ENCODE measurements at regions not wholly inside any gene's neighbourhood (a gene's known extent, or its start where the extent isn't known, plus 50 kb on each side); places are given as distances from the start of the nearest gene placed in this dataset.
"Not testable (repeated sequence)": the region's sequence is repeated elsewhere in the genome, so short reads cannot be mapped to it uniquely, and the experiment has no call there.

DNA sequence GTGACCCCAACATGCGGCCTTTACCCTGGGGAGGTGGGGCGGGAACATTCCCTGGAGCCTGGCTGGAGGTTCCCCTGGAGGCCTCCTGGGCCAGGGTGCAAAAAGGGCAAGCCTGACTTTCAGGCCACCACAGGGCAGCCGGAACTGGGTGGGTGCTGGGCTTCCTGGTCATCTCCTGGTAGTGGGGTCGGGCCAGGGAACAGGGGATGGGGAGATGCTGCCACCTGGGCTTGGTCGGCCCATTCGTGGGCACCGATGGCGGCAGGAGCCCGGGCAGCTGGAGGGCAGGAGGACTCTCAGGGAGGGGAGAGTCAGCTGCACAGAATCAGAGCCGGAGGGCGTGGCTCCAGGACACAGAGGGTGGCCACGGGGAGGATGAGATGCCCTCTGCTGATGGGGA lies 112.0 kb upstream of the EFCAB3 start:
- H3K9ac ChIP-seq (ENCODE audit: low read length); H3K4me1 ChIP-seq (ENCODE audit: control insufficient read depth, insufficient read depth, low read depth, low read length); H3K14ac ChIP-seq (ENCODE audit: low read length in 2 of 2); H3K27ac ChIP-seq (ENCODE audit: low read length, poor library complexity, severe bottlenecking); H3K9me3 ChIP-seq (ENCODE audit: control insufficient read depth, low read length); H4K8ac ChIP-seq (ENCODE audit: low read length); H3K23ac ChIP-seq (ENCODE audit: low read length in 2 of 2); H3K79me1 ChIP-seq (replicated peaks; ENCODE audit: low read length, poor library complexity, severe bottlenecking); H3K4me3 ChIP-seq (ENCODE audit: insufficient read depth in 1 of 2, low read depth in 1 of 2, low read length in 2 of 2); H3K18ac ChIP-seq (ENCODE audit: low read depth in 1 of 2, low read length in 2 of 2); H3K36me3 ChIP-seq (ENCODE audit: control insufficient read depth in 1 of 2, insufficient read depth in 2 of 2, low read depth in 1 of 2, low read length in 2 of 2); H2BK15ac ChIP-seq (ENCODE audit: low read depth, poor library complexity, severe bottlenecking); H2BK12ac ChIP-seq (ENCODE audit: low read length in 2 of 2); H2AFZ ChIP-seq (ENCODE audit: low read depth, low read length); H3K27me3 ChIP-seq (ENCODE audit: control insufficient read depth in 1 of 2, insufficient read depth in 1 of 2, low read length in 2 of 2); H4K91ac ChIP-seq (ENCODE audit: low read length); H2BK120ac ChIP-seq (ENCODE audit: low read depth, low read length); DNase-seq; H3K4me2 ChIP-seq (ENCODE audit: low read length, poor library complexity, severe bottlenecking); H2BK5ac ChIP-seq (ENCODE audit: low read depth, low read length, poor library complexity, severe bottlenecking); H2AK5ac ChIP-seq (ENCODE audit: low read length, severe bottlenecking); H3K4ac ChIP-seq (ENCODE audit: low read depth in 1 of 2, low read length in 2 of 2): not testable (repeated sequence)
- WGBS, result 64% methylated on average over 1 of the region's 12 CpGs

DNA sequence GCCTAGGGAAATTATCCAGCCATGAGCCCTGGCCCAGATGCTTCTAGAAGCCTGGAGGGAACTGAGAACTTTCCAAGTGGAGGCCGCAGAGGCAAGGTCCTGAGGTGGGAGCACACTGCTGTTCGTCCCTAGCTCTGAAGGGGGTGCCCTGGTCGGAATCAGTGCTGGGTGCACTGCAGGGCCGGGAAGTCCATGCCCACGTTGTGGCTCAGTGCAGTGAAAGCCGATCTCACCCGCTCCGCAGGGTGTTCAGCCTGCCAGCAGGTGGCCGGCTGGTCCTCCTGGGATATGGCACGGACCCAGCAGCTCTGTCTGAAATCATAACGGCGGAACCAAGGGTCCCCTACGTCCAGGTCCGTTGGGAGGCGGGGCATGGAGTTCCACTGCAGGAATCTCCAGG lies 115.4 kb upstream of the EFCAB3 start:
- not testable (repeated sequence) for H3K4me2 ChIP-seq (ENCODE audit: low read length, poor library complexity, severe bottlenecking); H4K91ac ChIP-seq (ENCODE audit: low read length); H4K8ac ChIP-seq (ENCODE audit: low read length); H2AK5ac ChIP-seq (ENCODE audit: low read length, severe bottlenecking); H3K9ac ChIP-seq (ENCODE audit: low read length); H3K14ac ChIP-seq (ENCODE audit: low read length in 2 of 2); H3K27me3 ChIP-seq (ENCODE audit: control insufficient read depth in 1 of 2, insufficient read depth in 1 of 2, low read length in 2 of 2); H3K79me1 ChIP-seq (replicated peaks; ENCODE audit: low read length, poor library complexity, severe bottlenecking); H3K23ac ChIP-seq (ENCODE audit: low read length in 2 of 2); H2BK5ac ChIP-seq (ENCODE audit: low read depth, low read length, poor library complexity, severe bottlenecking); H2BK120ac ChIP-seq (ENCODE audit: low read depth, low read length); H3K36me3 ChIP-seq (ENCODE audit: control insufficient read depth in 1 of 2, insufficient read depth in 2 of 2, low read depth in 1 of 2, low read length in 2 of 2); DNase-seq; H3K4me1 ChIP-seq (ENCODE audit: control insufficient read depth, insufficient read depth, low read depth, low read length); H3K9me3 ChIP-seq (ENCODE audit: control insufficient read depth, low read length); H3K18ac ChIP-seq (ENCODE audit: low read depth in 1 of 2, low read length in 2 of 2); H2AFZ ChIP-seq (ENCODE audit: low read depth, low read length); H2BK12ac ChIP-seq (ENCODE audit: low read length in 2 of 2); H3K4ac ChIP-seq (ENCODE audit: low read depth in 1 of 2, low read length in 2 of 2); H2BK15ac ChIP-seq (ENCODE audit: low read depth, poor library complexity, severe bottlenecking); H3K4me3 ChIP-seq (ENCODE audit: insufficient read depth in 1 of 2, low read depth in 1 of 2, low read length in 2 of 2); H3K27ac ChIP-seq (ENCODE audit: low read length, poor library complexity, severe bottlenecking)
- WGBS, result no CpG with 5 or more reads among the region's 15 CpGs

DNA sequence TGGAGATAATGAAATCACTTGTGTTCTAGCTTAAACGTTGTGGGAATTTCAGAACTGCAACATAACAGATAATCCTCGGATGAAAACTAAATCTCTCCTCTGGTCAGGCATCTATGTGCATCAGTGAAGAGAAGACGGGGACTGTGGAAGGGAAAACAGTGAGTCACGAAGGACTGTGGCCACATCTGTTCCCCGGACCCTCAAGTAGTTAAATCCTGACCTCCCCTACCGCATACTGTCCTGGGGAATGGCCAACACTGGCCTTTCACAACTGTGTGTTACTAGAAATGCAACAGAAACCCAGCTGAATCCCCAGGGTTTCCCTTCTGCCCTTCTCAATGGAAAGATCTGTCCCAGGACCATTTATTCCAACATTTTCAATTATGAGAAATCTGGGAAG lies 124.6 kb upstream of the EFCAB3 start:
- not testable (repeated sequence) for H2AK5ac ChIP-seq (ENCODE audit: low read length, severe bottlenecking); H2BK15ac ChIP-seq (ENCODE audit: low read depth, poor library complexity, severe bottlenecking); H4K8ac ChIP-seq (ENCODE audit: low read length); DNase-seq; H3K4me1 ChIP-seq (ENCODE audit: control insufficient read depth, insufficient read depth, low read depth, low read length); H3K36me3 ChIP-seq (ENCODE audit: control insufficient read depth in 1 of 2, insufficient read depth in 2 of 2, low read depth in 1 of 2, low read length in 2 of 2); H2BK12ac ChIP-seq (ENCODE audit: low read length in 2 of 2); H3K14ac ChIP-seq (ENCODE audit: low read length in 2 of 2); H4K91ac ChIP-seq (ENCODE audit: low read length); H2BK5ac ChIP-seq (ENCODE audit: low read depth, low read length, poor library complexity, severe bottlenecking); H3K9me3 ChIP-seq (ENCODE audit: control insufficient read depth, low read length); H3K9ac ChIP-seq (ENCODE audit: low read length); H2BK120ac ChIP-seq (ENCODE audit: low read depth, low read length); H3K79me1 ChIP-seq (replicated peaks; ENCODE audit: low read length, poor library complexity, severe bottlenecking); H3K27me3 ChIP-seq (ENCODE audit: control insufficient read depth in 1 of 2, insufficient read depth in 1 of 2, low read length in 2 of 2); H3K4me3 ChIP-seq (ENCODE audit: insufficient read depth in 1 of 2, low read depth in 1 of 2, low read length in 2 of 2); H3K4me2 ChIP-seq (ENCODE audit: low read length, poor library complexity, severe bottlenecking); H3K27ac ChIP-seq (ENCODE audit: low read length, poor library complexity, severe bottlenecking); H3K18ac ChIP-seq (ENCODE audit: low read depth in 1 of 2, low read length in 2 of 2); H3K23ac ChIP-seq (ENCODE audit: low read length in 2 of 2); H3K4ac ChIP-seq (ENCODE audit: low read depth in 1 of 2, low read length in 2 of 2); H2AFZ ChIP-seq (ENCODE audit: low read depth, low read length)
- WGBS, result 83% methylated on average over 3 of the region's 6 CpGs

- H4K8ac ChIP-seq (ENCODE audit: low read length); H3K14ac ChIP-seq (ENCODE audit: low read length in 2 of 2); H3K9me3 ChIP-seq (ENCODE audit: control insufficient read depth, low read length); H3K4ac ChIP-seq (ENCODE audit: low read depth in 1 of 2, low read length in 2 of 2); H3K23ac ChIP-seq (ENCODE audit: low read length in 2 of 2); H2AFZ ChIP-seq (ENCODE audit: low read depth, low read length); H3K9ac ChIP-seq (ENCODE audit: low read length); H2BK120ac ChIP-seq (ENCODE audit: low read depth, low read length); H2BK5ac ChIP-seq (ENCODE audit: low read depth, low read length, poor library complexity, severe bottlenecking); H3K4me1 ChIP-seq (ENCODE audit: control insufficient read depth, insufficient read depth, low read depth, low read length); H2AK5ac ChIP-seq (ENCODE audit: low read length, severe bottlenecking); H4K91ac ChIP-seq (ENCODE audit: low read length); H3K27ac ChIP-seq (ENCODE audit: low read length, poor library complexity, severe bottlenecking); H2BK15ac ChIP-seq (ENCODE audit: low read depth, poor library complexity, severe bottlenecking); DNase-seq; H3K18ac ChIP-seq (ENCODE audit: low read depth in 1 of 2, low read length in 2 of 2); H3K4me3 ChIP-seq (ENCODE audit: insufficient read depth in 1 of 2, low read depth in 1 of 2, low read length in 2 of 2); H3K79me1 ChIP-seq (replicated peaks; ENCODE audit: low read length, poor library complexity, severe bottlenecking); H3K36me3 ChIP-seq (ENCODE audit: control insufficient read depth in 1 of 2, insufficient read depth in 2 of 2, low read depth in 1 of 2, low read length in 2 of 2); H3K4me2 ChIP-seq (ENCODE audit: low read length, poor library complexity, severe bottlenecking); H2BK12ac ChIP-seq (ENCODE audit: low read length in 2 of 2): not testable (repeated sequence)
- 81% methylated on average over 6 of the region's 7 CpGs for WGBS
- H3K27me3 ChIP-seq (ENCODE audit: control insufficient read depth in 1 of 2, insufficient read depth in 1 of 2, low read length in 2 of 2), result peaks cover 0 to 13% of the 10 kb centered on the region in 2 experiments
These were observed 138.3 kb upstream of the EFCAB3 start for GRCh38 chr17:62242076-62242475.

All from mesenchymal stem cell (in vitro differentiated cells and primary cell).